AG04450 (cell line): ENCODE measurements at regions not wholly inside any gene's neighbourhood (a gene's known extent, or its start where the extent isn't known, plus 50 kb on each side); places are given as distances from the start of the nearest gene placed in this dataset.
"Not testable (repeated sequence)": the region's sequence is repeated elsewhere in the genome, so short reads cannot be mapped to it uniquely, and the experiment has no call there.

Experiments used
- CTCF ChIA-PET: fragments of 300-600, 350-600 bp; formaldehyde crosslinking; extraction: SDS; loops from one replicate; lab custom pipeline; 2022; ENCODE audit warnings: antibody characterized with exemption, inconsistent platforms; lab: Charles Lee
- POLR2A ChIA-PET: fragments of 350-600 bp; formaldehyde crosslinking; extraction: SDS; loops from one replicate; lab custom pipeline; 2021; ENCODE audit warnings: antibody characterized with exemption, inconsistent platforms; lab: Yijun Ruan, JAX
- DNase-seq: peaks from one replicate; pipeline ENCODE4 v3.0.0-alpha.2; 2011; ENCODE audit warnings: low read depth, low spot score
- H3K27ac ChIP-seq: one replicate; pipeline ENCODE4 v1.5.1; 2012; ENCODE audit warnings: low read depth, low read length, control low read depth
- H3K27me3 ChIP-seq: one replicate; pipeline ENCODE4 v1.6.0; 2012; ENCODE audit warnings: low read length; ENCODE audit not compliant: control insufficient read depth, insufficient read depth
- H3K4me3 ChIP-seq: 2 replicates; pipeline ENCODE4 v1.5.1; 2011; ENCODE audit warnings: mild to moderate bottlenecking, low read depth, low read length, control low read depth
- H3K9me3 ChIP-seq: 2 replicates; pipeline ENCODE4 v1.5.1; 2012; ENCODE audit warnings: low read length; ENCODE audit not compliant: control insufficient read depth, insufficient read depth
- CTCF ChIP-seq: IDR thresholded peaks from 2 replicates; pipeline ENCODE4 v1.5.1; 2011; ENCODE audit warnings: low read depth, low read length, control low read depth, inconsistent platforms

DNA sequence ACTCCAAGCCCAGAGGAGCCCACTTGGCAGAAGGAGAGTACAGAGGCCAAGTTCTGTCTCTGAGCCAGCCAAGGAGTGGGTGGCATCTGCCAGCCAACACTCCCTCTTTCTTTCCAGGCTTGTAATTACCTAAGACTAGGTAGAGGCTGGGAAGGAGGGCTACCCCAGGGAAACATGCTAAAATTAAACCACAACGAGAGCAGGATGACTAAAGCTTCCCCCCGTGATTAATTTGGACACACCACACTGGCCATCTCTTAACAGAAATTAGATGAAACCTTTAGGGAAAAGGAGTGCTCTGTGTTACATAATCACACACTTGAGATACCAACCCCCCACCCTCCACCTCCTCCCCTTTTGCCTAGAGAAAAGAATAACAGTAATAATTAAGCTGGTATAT, 102.1 kb upstream of the ZC3H12A start:
- no peak for TF ChIP-seq CTCF
- ChIA-PET POLR2A (no interaction called here), CTCF (no interaction called here)

GRCh38 chr1:37372711-37373110, 101.7 kb upstream of the ZC3H12A start:
- Histone ChIP-seq H3K9me3 (no peaks in the 10 kb centered on the region), H3K4me3 (no peak overlapping the region), H3K27me3 (no peaks in the 10 kb centered on the region), H3K27ac (no peak overlapping the region)
- DNase-seq = no peak
- POLR2A ChIA-PET = no interaction called here
- TF ChIP-seq CTCF = no peak
- CTCF ChIA-PET = no interaction called here

More for the DNA sequence above, 102.1 kb upstream of the ZC3H12A start:
- Histone ChIP-seq H3K9me3 (no peaks in the 10 kb centered on the region), H3K27ac (no peak overlapping the region), H3K27me3 (no peaks in the 10 kb centered on the region), H3K4me3 (no peak overlapping the region)
- no peak for DNase-seq

- Histone ChIP-seq H3K27me3 (no peaks in the 10 kb centered on the region), H3K9me3 (no peaks in the 10 kb centered on the region), H3K4me3 (no peak overlapping the region), H3K27ac (no peak overlapping the region)
- POLR2A ChIA-PET = no interaction called here
- CTCF ChIA-PET = no interaction called here
- DNase-seq = no peak
- TF ChIP-seq CTCF = no peak
These were observed 101.0 kb upstream of the ZC3H12A start for GRCh38 chr1:37373413-37373812.

GRCh38 chr1:37380546-37380945, 93.8 kb upstream of the ZC3H12A start:
- CTCF ChIA-PET, DNase-seq, H3K4me3 ChIP-seq, H3K27me3 ChIP-seq, H3K9me3 ChIP-seq, POLR2A ChIA-PET, H3K27ac ChIP-seq: not testable (repeated sequence)

DNA sequence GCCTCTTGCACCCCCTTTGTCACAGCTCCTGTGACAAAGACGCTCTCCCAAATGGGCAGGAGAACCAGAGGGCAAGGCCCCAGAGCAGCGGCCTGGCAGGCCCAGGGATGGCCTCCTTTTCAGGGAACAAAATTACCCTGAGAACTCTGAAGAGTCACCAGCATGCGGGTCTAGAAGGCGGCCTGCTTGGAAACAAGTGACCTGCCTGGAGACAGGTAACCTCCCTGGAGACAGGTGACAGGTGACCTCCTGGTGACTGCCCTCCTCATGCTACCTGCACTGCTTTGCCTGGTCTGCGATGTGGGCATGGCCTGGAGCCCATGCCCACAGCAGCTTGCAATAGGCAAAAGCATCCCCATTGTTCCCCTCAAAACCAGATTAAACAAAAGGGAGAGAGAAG, 86.5 kb upstream of the ZC3H12A start:
- POLR2A ChIA-PET = no interaction called here
- no peak overlapping the region for H3K27ac ChIP-seq
- no peaks in the 10 kb centered on the region for H3K27me3 ChIP-seq
- CTCF ChIA-PET = no interaction called here
- H3K4me3 ChIP-seq = no peak overlapping the region
- H3K9me3 ChIP-seq = no peaks in the 10 kb centered on the region
- no peak for TF ChIP-seq CTCF
- no peak for DNase-seq

DNA sequence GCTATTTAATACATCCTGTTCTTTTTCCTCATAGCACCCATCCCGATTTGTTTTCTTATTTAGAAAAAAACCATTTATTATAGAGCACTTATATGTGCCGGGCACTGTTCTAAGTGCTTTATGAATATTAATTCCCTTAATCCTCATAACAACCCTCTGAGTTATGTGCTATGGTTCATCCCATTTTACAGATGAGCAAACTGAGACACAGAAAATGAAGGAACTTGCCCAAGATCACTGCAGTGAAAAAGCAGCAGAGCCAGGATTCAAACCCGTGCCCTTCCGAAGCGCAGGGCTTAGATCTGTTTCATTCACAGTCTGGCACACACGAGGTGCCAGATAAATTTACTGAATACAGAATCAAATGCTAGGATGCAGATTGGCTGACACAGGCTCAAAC, 85.1 kb upstream of the ZC3H12A start:
- ChIA-PET CTCF (no interaction called here), POLR2A (interaction anchor here (0.6 kb wide), 1 partner anchor 419 kb away, joined by 4 read pairs; no protein-coding TSS in a partner anchor)
- no peak for DNase-seq
- no peak overlapping the region for H3K4me3 ChIP-seq
- H3K27me3 ChIP-seq = no peaks in the 10 kb centered on the region
- H3K9me3 ChIP-seq = no peaks in the 10 kb centered on the region
- H3K27ac ChIP-seq = no peak overlapping the region
- no peak for TF ChIP-seq CTCF
